BJ (cell line): ENCODE measurements at regions not wholly inside any gene's neighbourhood (a gene's known extent, or its start where the extent isn't known, plus 50 kb on each side); places are given as distances from the start of the nearest gene placed in this dataset.
"Not testable (repeated sequence)": the region's sequence is repeated elsewhere in the genome, so short reads cannot be mapped to it uniquely, and the experiment has no call there.

ENCODE experiments used
- CTCF ChIA-PET: fragments of 350-600 bp; formaldehyde crosslinking; extraction: SDS; loops from one replicate; lab custom pipeline; 2021; ENCODE audit warnings: antibody characterized with exemption, inconsistent platforms; lab: Yijun Ruan, JAX
- POLR2A ChIA-PET: fragments of 300-600 bp; sonication (Branson Sonifier 250); formaldehyde crosslinking; extraction: SDS; loops from one replicate; lab custom pipeline; 2021; ENCODE audit warnings: antibody characterized with exemption; lab: Charles Lee
- DNase-seq: peaks from one replicate; pipeline ENCODE4 v3.0.0-alpha.2; 2011; ENCODE audit warnings: low read depth
- H3K27me3 ChIP-seq: 2 replicates; pipeline ENCODE4 v1.6.0; 2011; ENCODE audit warnings: low read length; ENCODE audit not compliant: control insufficient read depth, insufficient read depth
- H3K36me3 ChIP-seq: 2 replicates; pipeline ENCODE4 v1.5.1; 2011; ENCODE audit warnings: low read length; ENCODE audit not compliant: control insufficient read depth, insufficient read depth
- H3K4me3 ChIP-seq: 2 replicates; pipeline ENCODE4 v1.5.1; 2011; ENCODE audit warnings: low read depth, mild to moderate bottlenecking, control low read depth, low read length
- TF ChIP-seq, protein P1 (sequence below): IDR thresholded peaks from 2 replicates; pipeline ENCODE4 v1.5.1; 2011; ENCODE audit warnings: low read depth, mild to moderate bottlenecking, control low read depth, inconsistent platforms, low read length, moderate library complexity; ENCODE audit not compliant: insufficient read depth

DNA sequence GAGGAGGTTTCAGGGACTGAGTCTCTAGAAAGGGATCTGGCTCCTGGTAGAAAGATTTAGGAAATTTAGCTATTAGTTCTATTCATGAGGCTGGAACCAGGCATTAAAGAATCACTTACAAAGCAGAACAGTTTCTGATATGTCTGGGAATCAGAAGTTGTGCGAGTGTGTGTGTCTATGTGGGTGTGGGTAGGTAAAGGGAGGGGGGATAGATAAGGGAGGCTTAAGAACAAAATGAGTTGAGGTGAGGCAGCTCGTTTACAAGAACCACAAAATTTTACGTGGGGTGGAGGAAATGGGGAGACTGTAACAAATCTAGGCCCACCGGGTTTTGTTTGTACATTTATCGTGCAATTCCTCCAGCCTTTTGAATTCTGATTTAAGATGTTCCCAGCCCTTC, 90.7 kb downstream of the SAMD9 start:
- H3K4me3 ChIP-seq = no peak overlapping the region
- H3K27me3 ChIP-seq = no peaks in the 10 kb centered on the region
- ChIA-PET POLR2A (no interaction called here), CTCF (interaction anchor here (0.8 kb wide), 2 partner anchors 10 to 12 kb away, joined by 3 read pairs; no protein-coding TSS in a partner anchor)
- no peak for DNase-seq
- H3K36me3 ChIP-seq = no peaks in the 10 kb centered on the region
- TF ChIP-seq, protein P1, sequence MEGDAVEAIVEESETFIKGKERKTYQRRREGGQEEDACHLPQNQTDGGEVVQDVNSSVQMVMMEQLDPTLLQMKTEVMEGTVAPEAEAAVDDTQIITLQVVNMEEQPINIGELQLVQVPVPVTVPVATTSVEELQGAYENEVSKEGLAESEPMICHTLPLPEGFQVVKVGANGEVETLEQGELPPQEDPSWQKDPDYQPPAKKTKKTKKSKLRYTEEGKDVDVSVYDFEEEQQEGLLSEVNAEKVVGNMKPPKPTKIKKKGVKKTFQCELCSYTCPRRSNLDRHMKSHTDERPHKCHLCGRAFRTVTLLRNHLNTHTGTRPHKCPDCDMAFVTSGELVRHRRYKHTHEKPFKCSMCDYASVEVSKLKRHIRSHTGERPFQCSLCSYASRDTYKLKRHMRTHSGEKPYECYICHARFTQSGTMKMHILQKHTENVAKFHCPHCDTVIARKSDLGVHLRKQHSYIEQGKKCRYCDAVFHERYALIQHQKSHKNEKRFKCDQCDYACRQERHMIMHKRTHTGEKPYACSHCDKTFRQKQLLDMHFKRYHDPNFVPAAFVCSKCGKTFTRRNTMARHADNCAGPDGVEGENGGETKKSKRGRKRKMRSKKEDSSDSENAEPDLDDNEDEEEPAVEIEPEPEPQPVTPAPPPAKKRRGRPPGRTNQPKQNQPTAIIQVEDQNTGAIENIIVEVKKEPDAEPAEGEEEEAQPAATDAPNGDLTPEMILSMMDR = no peak

DNA sequence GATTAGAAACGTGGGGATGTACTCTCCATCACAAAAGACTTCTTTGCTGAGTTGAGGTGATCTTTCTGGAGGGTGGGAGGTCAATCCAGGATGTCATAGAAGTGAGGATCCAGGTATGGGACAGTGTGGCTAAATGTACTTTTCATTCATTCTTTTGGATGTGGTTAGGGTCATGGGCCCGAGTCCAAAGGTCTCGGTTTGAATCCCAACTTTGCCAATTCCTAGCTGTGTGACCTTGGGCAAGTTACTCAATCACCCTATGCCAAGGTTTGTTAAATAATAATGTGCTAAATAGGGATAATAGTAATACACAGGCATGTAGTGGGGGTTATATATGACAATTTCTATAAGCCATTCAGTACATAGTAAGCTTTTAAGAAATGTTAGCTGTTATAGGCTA, 91.4 kb downstream of the SAMD9 start:
- CTCF ChIA-PET = interaction anchor here (0.8 kb wide), 2 partner anchors 10 to 11 kb away, joined by 3 read pairs; no protein-coding TSS in a partner anchor
- POLR2A ChIA-PET = no interaction called here
- H3K4me3 ChIP-seq = no peak overlapping the region
- no peaks in the 10 kb centered on the region for H3K36me3 ChIP-seq
- TF ChIP-seq, protein P1 = no peak
- H3K27me3 ChIP-seq = no peaks in the 10 kb centered on the region
- DNase-seq = no peak

DNA sequence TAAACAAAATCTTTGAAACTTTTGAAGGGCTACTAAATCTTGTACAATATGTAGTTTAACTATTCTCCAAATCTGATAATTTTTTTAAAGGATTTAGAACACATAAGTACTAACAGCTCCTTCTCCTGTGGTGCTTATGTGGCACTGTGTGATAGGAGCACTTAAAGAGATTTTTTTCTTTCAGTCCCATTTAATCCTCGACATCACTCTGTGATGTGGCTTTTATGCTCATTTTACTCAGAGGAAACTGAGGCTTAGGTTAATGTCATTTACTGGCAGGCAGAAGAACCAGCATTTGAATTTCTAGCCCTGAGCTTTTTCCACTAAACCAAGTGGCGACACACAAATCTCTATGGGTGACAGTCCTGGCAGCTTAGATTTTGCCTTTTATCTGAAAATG, 92.4 kb downstream of the SAMD9 start:
- no peak for DNase-seq
- no peaks in the 10 kb centered on the region for H3K27me3 ChIP-seq
- TF ChIP-seq, protein P1 = no peak
- H3K4me3 ChIP-seq = no peak overlapping the region
- CTCF ChIA-PET = no interaction called here
- POLR2A ChIA-PET = no interaction called here
- H3K36me3 ChIP-seq = no peaks in the 10 kb centered on the region

DNA sequence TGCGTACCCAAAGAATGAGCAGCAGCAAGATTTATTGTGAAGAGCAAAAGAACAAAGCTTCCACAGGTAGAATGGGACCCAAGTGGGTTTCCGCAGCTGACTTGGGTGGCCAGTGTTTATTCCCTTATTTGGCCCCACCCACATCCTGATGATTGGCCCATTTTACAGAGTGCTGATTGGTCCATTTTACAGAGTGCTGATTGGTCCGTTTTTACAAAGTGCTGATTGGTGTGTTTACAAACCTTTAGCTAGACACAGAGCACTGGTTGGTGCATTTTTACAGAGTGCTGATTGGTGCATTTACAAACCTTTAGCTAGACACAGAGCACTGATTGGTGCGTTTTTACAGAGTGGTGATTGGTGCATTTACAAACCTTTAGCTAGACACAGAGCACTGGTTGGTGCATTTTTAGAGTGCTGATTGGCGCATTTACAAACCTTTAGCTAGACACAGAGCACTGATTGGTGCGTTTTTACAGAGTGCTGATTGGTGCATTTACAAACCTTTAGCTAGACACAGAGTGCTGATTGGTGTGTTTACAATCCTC, 94.8 kb downstream of the SAMD9 start:
- H3K27me3 ChIP-seq, H3K36me3 ChIP-seq, CTCF ChIA-PET, DNase-seq, H3K4me3 ChIP-seq, POLR2A ChIA-PET: not testable (repeated sequence)

DNA sequence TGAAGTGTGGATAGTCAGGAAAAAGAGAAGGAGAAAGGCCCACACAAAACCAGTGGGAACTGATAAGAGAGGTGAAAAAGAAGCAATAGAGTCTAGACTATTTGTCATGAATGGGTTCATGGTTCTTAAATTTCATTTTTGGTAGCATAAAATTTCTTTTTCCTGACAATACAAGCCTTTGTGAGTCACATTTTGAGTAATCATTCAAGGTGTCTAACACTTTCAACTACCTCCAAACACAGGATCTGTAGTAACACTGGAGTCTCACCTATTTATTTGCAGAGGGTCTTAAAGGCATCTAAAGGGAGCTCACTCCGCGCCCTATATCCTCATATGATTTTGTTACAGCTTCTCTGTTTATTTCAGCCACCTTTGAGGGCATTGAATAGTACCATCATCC, 96.0 kb downstream of the SAMD9 start:
- H3K4me3 ChIP-seq = no peak overlapping the region
- no peaks in the 10 kb centered on the region for H3K36me3 ChIP-seq
- ChIA-PET POLR2A (interaction anchor here (0.6 kb wide), 2 partner anchors 408 to 409 kb away, joined by 3 to 5 read pairs; no protein-coding TSS in a partner anchor), CTCF (no interaction called here)
- H3K27me3 ChIP-seq = no peaks in the 10 kb centered on the region
- TF ChIP-seq, protein P1 = no peak
- no peak for DNase-seq

DNA sequence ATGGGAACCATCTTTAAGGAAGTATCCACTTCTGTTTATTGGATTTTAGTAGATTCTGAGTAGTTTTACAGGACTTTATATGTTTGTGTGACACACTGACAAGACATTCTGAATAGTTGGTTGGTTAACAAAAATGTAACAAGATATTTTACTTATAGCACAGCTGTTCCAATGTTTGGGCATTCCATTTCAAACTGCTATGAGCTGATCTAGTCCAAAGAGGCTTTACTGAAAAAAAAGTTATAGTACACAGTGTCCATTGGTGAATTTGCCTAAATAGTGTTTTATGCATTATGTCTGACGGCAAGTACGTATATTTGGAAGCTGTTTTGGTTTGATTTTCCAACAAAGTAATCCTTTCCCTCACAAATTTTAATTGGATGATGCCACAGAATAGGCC, 99.1 kb downstream of the SAMD9 start:
- Histone ChIP-seq H3K4me3 (no peak overlapping the region), H3K27me3 (no peaks in the 10 kb centered on the region), H3K36me3 (no peaks in the 10 kb centered on the region)
- CTCF ChIA-PET = interaction anchor here (0.5 kb wide), 1 partner anchor 35 kb away, joined by 3 read pairs; no protein-coding TSS in a partner anchor
- TF ChIP-seq, protein P1 = no peak
- DNase-seq = no peak
- POLR2A ChIA-PET = interaction anchor here (0.6 kb wide), 2 partner anchors 12 to 281 kb away, joined by 3 read pairs; no protein-coding TSS in a partner anchor
